ENCODE measurements at regions not wholly inside any gene's neighbourhood (a gene's known extent, or its start where the extent isn't known, plus 50 kb on each side); places are given as distances from the start of the nearest gene placed in this dataset.

- TF ChIP-seq POLR2A (IDR thresholded peaks at IDR 0.05; ENCODE audit: low read depth, low read length) (no peak), POLR2AphosphoS5 (IDR thresholded peaks at IDR 0.05; ENCODE audit: low read depth, low read length) (no peak)
Observed at GRCh38 chr7:130970196-130970595, 236.2 kb upstream of the KLF14 start.

Measured in GM12892 (cell line).